Activated CD4-positive, alpha-beta T cell treated with anti-CD3 and anti-CD28 coated beads, Interleukin-2, amount 10 ng/mL, durations not matched to agents 7 days and 5 days (primary cell): ENCODE measurements at regions not wholly inside any gene's neighbourhood (a gene's known extent, or its start where the extent isn't known, plus 50 kb on each side); places are given as distances from the start of the nearest gene placed in this dataset.

Source experiments
- CTCF ChIA-PET: fragments of 350-600 bp; sonication (Branson Sonifier 250); formaldehyde crosslinking; loops from one replicate; lab custom pipeline; 2021; ENCODE audit warnings: antibody characterized with exemption; lab: Charles Lee
- POLR2A ChIA-PET: fragments of 350-600 bp; sonication (Branson Sonifier 250); formaldehyde crosslinking; loops from one replicate; lab custom pipeline; 2021; ENCODE audit warnings: antibody characterized with exemption; lab: Charles Lee
- DNase-seq: peaks from one replicate; pipeline ENCODE4 v3.0.0-alpha.2; 2020
- H3K27ac Mint-ChIP-seq: one replicate; pipeline ENCODE4 v1.8.0; 2021; ENCODE audit warnings: mild to moderate bottlenecking, moderate library complexity, mixed read lengths
- H3K27me3 Mint-ChIP-seq: one replicate; pipeline ENCODE4 v1.8.0; 2021; ENCODE audit warnings: mixed read lengths
- H3K36me3 Mint-ChIP-seq: one replicate; pipeline ENCODE4 v1.8.0; 2021; ENCODE audit warnings: low read depth, mixed read lengths
- H3K4me1 Mint-ChIP-seq: one replicate; pipeline ENCODE4 v1.8.0; 2021; ENCODE audit warnings: mixed read lengths
- H3K4me3 Mint-ChIP-seq: one replicate; pipeline ENCODE4 v1.8.0; 2021; ENCODE audit warnings: mild to moderate bottlenecking, moderate library complexity, mixed read lengths
- H3K9me3 Mint-ChIP-seq: one replicate; pipeline ENCODE4 v1.8.0; 2021; ENCODE audit warnings: mixed read lengths

GRCh38 chr15:62534996-62535395 lies 369.9 kb upstream of the C2CD4B start:
- H3K4me1 Mint-ChIP-seq: no peaks in the 10 kb centered on the region
- CTCF ChIA-PET: no interaction called here
- H3K36me3 Mint-ChIP-seq: no peaks in the 10 kb centered on the region
- POLR2A ChIA-PET: no interaction called here
- no peaks in the 10 kb centered on the region for H3K9me3 Mint-ChIP-seq
- H3K4me3 Mint-ChIP-seq: no peak overlapping the region
- peaks cover 4% of the 10 kb centered on the region for H3K27me3 Mint-ChIP-seq
- DNase-seq: no peak
- H3K27ac Mint-ChIP-seq: no peak overlapping the region

- peaks cover 6% of the 10 kb centered on the region for H3K27me3 Mint-ChIP-seq
- CTCF ChIA-PET: no interaction called here
Measured at GRCh38 chr15:62539236-62539635, 374.2 kb upstream of the C2CD4B start.

GRCh38 chr15:62541250-62541649 lies 376.2 kb upstream of the C2CD4B start:
- Mint-ChIP-seq H3K36me3 (no peaks in the 10 kb centered on the region), H3K4me1 (no peaks in the 10 kb centered on the region), H3K9me3 (no peaks in the 10 kb centered on the region), H3K27me3 (peaks cover 9% of the 10 kb centered on the region), H3K4me3 (no peak overlapping the region), H3K27ac (no peak overlapping the region)
- ChIA-PET CTCF (no interaction called here), POLR2A (no interaction called here)
- no peak for DNase-seq

More at GRCh38 chr15:62539236-62539635, 374.2 kb upstream of the C2CD4B start:
- DNase-seq: no peak
- Mint-ChIP-seq H3K27ac (no peak overlapping the region), H3K4me1 (no peaks in the 10 kb centered on the region), H3K9me3 (no peaks in the 10 kb centered on the region), H3K36me3 (no peaks in the 10 kb centered on the region), H3K4me3 (no peak overlapping the region)
- POLR2A ChIA-PET: no interaction called here

GRCh38 chr15:62541846-62542245 lies 376.8 kb upstream of the C2CD4B start:
- DNase-seq: no peak
- peaks cover 9% of the 10 kb centered on the region for H3K27me3 Mint-ChIP-seq
- CTCF ChIA-PET: no interaction called here
- no peak overlapping the region for H3K27ac Mint-ChIP-seq
- no peak overlapping the region for H3K4me3 Mint-ChIP-seq
- no peaks in the 10 kb centered on the region for H3K36me3 Mint-ChIP-seq
- POLR2A ChIA-PET: no interaction called here
- H3K9me3 Mint-ChIP-seq: no peaks in the 10 kb centered on the region
- no peaks in the 10 kb centered on the region for H3K4me1 Mint-ChIP-seq

- Mint-ChIP-seq H3K4me1 (no peaks in the 10 kb centered on the region), H3K27me3 (peaks cover 5% of the 10 kb centered on the region), H3K36me3 (no peaks in the 10 kb centered on the region), H3K9me3 (no peaks in the 10 kb centered on the region), H3K4me3 (no peak overlapping the region), H3K27ac (no peak overlapping the region)
- CTCF ChIA-PET: no interaction called here
- DNase-seq: no peak
- POLR2A ChIA-PET: no interaction called here
Measured at GRCh38 chr15:62544446-62544845, 379.4 kb upstream of the C2CD4B start.

GRCh38 chr15:62545467-62546227 lies 380.6 kb upstream of the C2CD4B start:
- ChIA-PET POLR2A (no interaction called here), CTCF (no interaction called here)
- no peak overlapping the region for H3K27ac Mint-ChIP-seq
- DNase-seq: no peak
- peaks cover 3% of the 10 kb centered on the region for H3K27me3 Mint-ChIP-seq
- H3K36me3 Mint-ChIP-seq: no peaks in the 10 kb centered on the region
- no peak overlapping the region for H3K4me3 Mint-ChIP-seq
- H3K4me1 Mint-ChIP-seq: peaks cover 2% of the 10 kb centered on the region
- no peaks in the 10 kb centered on the region for H3K9me3 Mint-ChIP-seq

GRCh38 chr15:62546628-62547027 lies 381.5 kb upstream of the C2CD4B start:
- Mint-ChIP-seq H3K4me3 (no peak overlapping the region), H3K27ac (no peak overlapping the region), H3K4me1 (peaks cover 2% of the 10 kb centered on the region), H3K9me3 (no peaks in the 10 kb centered on the region), H3K27me3 (peaks cover 3% of the 10 kb centered on the region), H3K36me3 (no peaks in the 10 kb centered on the region)
- POLR2A ChIA-PET: no interaction called here
- CTCF ChIA-PET: no interaction called here
- no peak for DNase-seq

GRCh38 chr15:62547584-62547983 lies 382.5 kb upstream of the C2CD4B start:
- H3K4me1 Mint-ChIP-seq: peaks cover 2% of the 10 kb centered on the region
- no peak overlapping the region for H3K27ac Mint-ChIP-seq
- POLR2A ChIA-PET: no interaction called here
- no peaks in the 10 kb centered on the region for H3K9me3 Mint-ChIP-seq
- H3K36me3 Mint-ChIP-seq: no peaks in the 10 kb centered on the region
- CTCF ChIA-PET: no interaction called here
- no peak for DNase-seq
- H3K27me3 Mint-ChIP-seq: peaks cover 3% of the 10 kb centered on the region
- no peak overlapping the region for H3K4me3 Mint-ChIP-seq

- H3K36me3 Mint-ChIP-seq: no peaks in the 10 kb centered on the region
- no peak for DNase-seq
- H3K4me1 Mint-ChIP-seq: peaks cover 2% of the 10 kb centered on the region
- ChIA-PET POLR2A (interaction anchor here (0.6 kb wide), 1 partner anchor 176 kb away, joined by 3 read pairs; no protein-coding TSS in a partner anchor), CTCF (interaction anchor here (0.9 kb wide), 1 partner anchor 157 kb away, joined by 3 read pairs; no protein-coding TSS in a partner anchor)
- H3K27ac Mint-ChIP-seq: no peak overlapping the region
- H3K9me3 Mint-ChIP-seq: no peaks in the 10 kb centered on the region
- H3K4me3 Mint-ChIP-seq: no peak overlapping the region
- H3K27me3 Mint-ChIP-seq: peaks cover 5% of the 10 kb centered on the region
Measured at GRCh38 chr15:62549345-62549970, 384.4 kb upstream of the C2CD4B start.

GRCh38 chr15:62550106-62550505 lies 385.0 kb upstream of the C2CD4B start:
- H3K36me3 Mint-ChIP-seq: no peaks in the 10 kb centered on the region
- no peaks in the 10 kb centered on the region for H3K9me3 Mint-ChIP-seq
- H3K4me1 Mint-ChIP-seq: peaks cover 2% of the 10 kb centered on the region
- peaks cover 6% of the 10 kb centered on the region for H3K27me3 Mint-ChIP-seq
- no peak overlapping the region for H3K4me3 Mint-ChIP-seq
- CTCF ChIA-PET: no interaction called here
- DNase-seq: no peak
- no peak overlapping the region for H3K27ac Mint-ChIP-seq
- POLR2A ChIA-PET: no interaction called here

GRCh38 chr15:62552444-62552843 lies 387.4 kb upstream of the C2CD4B start:
- DNase-seq: no peak
- peaks cover 8% of the 10 kb centered on the region for H3K27me3 Mint-ChIP-seq
- no peak overlapping the region for H3K27ac Mint-ChIP-seq
- no peaks in the 10 kb centered on the region for H3K36me3 Mint-ChIP-seq
- POLR2A ChIA-PET: no interaction called here
- no peaks in the 10 kb centered on the region for H3K9me3 Mint-ChIP-seq
- CTCF ChIA-PET: no interaction called here
- H3K4me3 Mint-ChIP-seq: no peak overlapping the region
- H3K4me1 Mint-ChIP-seq: peaks cover 2% of the 10 kb centered on the region

GRCh38 chr15:62553911-62554563 lies 389.0 kb upstream of the C2CD4B start:
- DNase-seq: no peak
- CTCF ChIA-PET: no interaction called here
- Mint-ChIP-seq H3K4me1 (peaks cover 2% of the 10 kb centered on the region), H3K27me3 (peaks cover 11% of the 10 kb centered on the region), H3K4me3 (no peak overlapping the region), H3K27ac (no peak overlapping the region), H3K9me3 (no peaks in the 10 kb centered on the region), H3K36me3 (no peaks in the 10 kb centered on the region)
- POLR2A ChIA-PET: no interaction called here
